MM.1S (cell line): ENCODE measurements at regions not wholly inside any gene's neighbourhood (a gene's known extent, or its start where the extent isn't known, plus 50 kb on each side); places are given as distances from the start of the nearest gene placed in this dataset.

Source experiments
- DNase-seq: peaks from one replicate; pipeline ENCODE4 v3.0.0-alpha.2; 2015
- H2AFZ ChIP-seq: fragments of 300-600 bp; sonication (generic); 2 replicates; pipeline ENCODE4 v1.6.0; 2016; ENCODE audit warnings: antibody characterized with exemption, low read length
- H3F3A ChIP-seq: fragments of 300-600 bp; sonication (generic); 2 replicates; pipeline ENCODE4 v1.6.1; 2016; ENCODE audit warnings: mild to moderate bottlenecking, antibody characterized with exemption, low read length, moderate library complexity, mixed read lengths; ENCODE audit not compliant: insufficient read depth
- H3K27ac ChIP-seq: fragments of 300-600 bp; sonication (generic); 2 replicates; pipeline ENCODE4 v1.5.1; 2016; ENCODE audit warnings: mild to moderate bottlenecking, low read length
- H3K27me3 ChIP-seq: fragments of 300-600 bp; sonication (generic); replicated peaks from 2 replicates; pipeline ENCODE4 v1.6.0; 2016; ENCODE audit warnings: low read length; ENCODE audit not compliant: insufficient read depth
- H3K36me3 ChIP-seq: fragments of 300-600 bp; sonication (generic); replicated peaks from 2 replicates; pipeline ENCODE4 v1.6.1; 2016; ENCODE audit warnings: mild to moderate bottlenecking, low read length, mixed read lengths; ENCODE audit not compliant: insufficient read depth
- H3K4me1 ChIP-seq: fragments of 300-600 bp; sonication (generic); 2 replicates; pipeline ENCODE4 v1.6.1; 2016; ENCODE audit warnings: low read length, mixed read lengths
- H3K4me2 ChIP-seq: fragments of 300-600 bp; sonication (generic); 2 replicates; pipeline ENCODE4 v1.6.0; 2016; ENCODE audit warnings: low read depth, low read length
- H3K4me3 ChIP-seq: fragments of 300-600 bp; sonication (generic); 2 replicates; pipeline ENCODE4 v1.5.1; 2016; ENCODE audit warnings: low read length, mixed read lengths
- H3K79me2 ChIP-seq: fragments of 300-600 bp; sonication (generic); 2 replicates; pipeline ENCODE4 v1.6.1; 2016; ENCODE audit warnings: mixed run types, low read length, mixed read lengths
- H3K9ac ChIP-seq: fragments of 300-600 bp; sonication (generic); 2 replicates; pipeline ENCODE4 v1.6.1; 2016; ENCODE audit warnings: low read length, mixed read lengths
- H3K9me2 ChIP-seq: fragments of 300-600 bp; sonication (generic); replicated peaks from 2 replicates; pipeline ENCODE4 v1.6.1; 2016; ENCODE audit warnings: mild to moderate bottlenecking, low read length, mixed read lengths; ENCODE audit not compliant: insufficient read depth
- H3K9me3 ChIP-seq: fragments of 300-600 bp; sonication (generic); replicated peaks from 2 replicates; pipeline ENCODE4 v1.6.1; 2016; ENCODE audit warnings: mild to moderate bottlenecking, low read length, mixed read lengths; ENCODE audit not compliant: insufficient read depth
- H4K20me1 ChIP-seq: fragments of 300-600 bp; sonication (generic); 2 replicates; pipeline ENCODE4 v1.6.1; 2016; ENCODE audit warnings: mild to moderate bottlenecking, low read length, moderate library complexity, mixed read lengths; ENCODE audit not compliant: insufficient read depth
- CTCF ChIP-seq: fragments of 300-600 bp; sonication (generic); IDR thresholded peaks from 2 replicates; pipeline ENCODE4 v1.5.1; 2016; ENCODE audit warnings: antibody characterized with exemption, low read length, mixed read lengths
- EZH2 ChIP-seq: fragments of 300-600 bp; sonication (generic); optimal IDR thresholded peaks from 2 replicates; pipeline ENCODE3; 2017; ENCODE audit warnings: low read depth, mild to moderate bottlenecking, antibody characterized with exemption, low read length, mixed read lengths
- EZH2phosphoT487 ChIP-seq: fragments of 300-600 bp; sonication (generic); IDR thresholded peaks from 2 replicates; pipeline ENCODE4 v1.6.1; 2018; ENCODE audit warnings: antibody characterized with exemption, low read length

- H3K4me1 ChIP-seq: no peaks in the 10 kb centered on the region
- no peak for DNase-seq
- TF ChIP-seq EZH2 (no peak), CTCF (no peak), EZH2phosphoT487 (no peak)
- H4K20me1 ChIP-seq: no peaks in the 10 kb centered on the region
- H2AFZ ChIP-seq: no peak overlapping the region
- H3K27me3 ChIP-seq: no peaks in the 10 kb centered on the region
- H3K9me2 ChIP-seq: no peaks in the 10 kb centered on the region
- H3K4me2 ChIP-seq: no peak overlapping the region
- no peak overlapping the region for H3K4me3 ChIP-seq
- H3F3A ChIP-seq: no peaks in the 10 kb centered on the region
- no peaks in the 10 kb centered on the region for H3K36me3 ChIP-seq
- H3K79me2 ChIP-seq: no peaks in the 10 kb centered on the region
- no peak overlapping the region for H3K27ac ChIP-seq
- no peaks in the 10 kb centered on the region for H3K9me3 ChIP-seq
- H3K9ac ChIP-seq: no peak overlapping the region
These were observed 140.1 kb upstream of the TMEM108 start for GRCh38 chr3:132898141-132898540.

DNA sequence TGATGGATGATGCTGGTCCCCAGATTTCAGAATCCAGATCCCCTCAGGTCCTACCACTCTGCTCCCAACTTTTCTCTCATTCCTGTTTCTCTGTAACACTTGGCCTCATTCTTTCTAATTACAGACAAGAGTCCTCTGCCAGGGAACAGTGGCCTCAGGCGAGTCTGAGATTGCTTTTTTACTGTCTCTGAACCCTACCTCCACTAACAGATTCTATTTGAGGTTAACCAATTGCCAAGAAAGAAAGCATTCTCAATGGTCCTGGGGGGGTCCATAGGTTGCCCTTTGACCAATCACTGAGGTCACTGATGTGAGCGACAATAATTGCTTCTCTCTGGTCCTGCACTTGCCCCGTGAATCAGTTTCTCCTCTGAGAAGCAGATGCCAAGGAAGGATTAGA, 145.2 kb upstream of the TMEM108 start:
- no peak overlapping the region for H3K4me2 ChIP-seq
- H2AFZ ChIP-seq: no peak overlapping the region
- H3F3A ChIP-seq: no peaks in the 10 kb centered on the region
- no peak for DNase-seq
- H3K79me2 ChIP-seq: no peaks in the 10 kb centered on the region
- TF ChIP-seq EZH2 (no peak), CTCF (no peak), EZH2phosphoT487 (no peak)
- H3K9ac ChIP-seq: no peak overlapping the region
- H3K27me3 ChIP-seq: no peaks in the 10 kb centered on the region
- no peaks in the 10 kb centered on the region for H3K9me3 ChIP-seq
- no peaks in the 10 kb centered on the region for H4K20me1 ChIP-seq
- H3K27ac ChIP-seq: no peak overlapping the region
- H3K9me2 ChIP-seq: no peaks in the 10 kb centered on the region
- H3K36me3 ChIP-seq: no peaks in the 10 kb centered on the region
- H3K4me3 ChIP-seq: no peak overlapping the region
- no peaks in the 10 kb centered on the region for H3K4me1 ChIP-seq

GRCh38 chr3:132881756-132882409, 156.3 kb upstream of the TMEM108 start:
- Histone ChIP-seq H2AFZ (no peak overlapping the region), H3K36me3 (no peaks in the 10 kb centered on the region), H3K27me3 (no peaks in the 10 kb centered on the region), H3K4me1 (no peaks in the 10 kb centered on the region), H4K20me1 (no peaks in the 10 kb centered on the region), H3K9me2 (no peaks in the 10 kb centered on the region), H3K4me3 (no peak overlapping the region), H3F3A (no peaks in the 10 kb centered on the region), H3K9me3 (no peaks in the 10 kb centered on the region), H3K79me2 (no peaks in the 10 kb centered on the region), H3K27ac (no peak overlapping the region), H3K4me2 (no peak overlapping the region), H3K9ac (no peak overlapping the region)
- TF ChIP-seq EZH2: no peak
- TF ChIP-seq CTCF: no peak
- no peak for TF ChIP-seq EZH2phosphoT487
- DNase-seq: no peak
